Uterus (tissue), 3 donors: ENCODE measurements at regions not wholly inside any gene's neighbourhood (a gene's known extent, or its start where the extent isn't known, plus 50 kb on each side); places are given as distances from the start of the nearest gene placed in this dataset.
"Not testable (repeated sequence)": the region's sequence is repeated elsewhere in the genome, so short reads cannot be mapped to it uniquely, and the experiment has no call there.

ENCODE experiments used
- DNase-seq, 2 donors: peaks; one replicate each; pipeline ENCODE4 v3.0.0-alpha.2; 2019 to 2020
- H3K27ac ChIP-seq, 2 donors: fragments of 200-600 bp; sonication (generic); 1 replicate in 1 of 2; 2 replicates in 1 of 2; pipeline ENCODE4 v1.5.1; 2016 to 2018
- H3K27me3 ChIP-seq, 2 donors: fragments of 200-600 bp; sonication (generic); one replicate each; pipeline ENCODE4 v1.5.1; 2018 to 2019; ENCODE audit warnings: control low read depth in 1 of 2
- H3K36me3 ChIP-seq, 2 donors: fragments of 200-600 bp; sonication (generic); one replicate each; pipeline ENCODE4 v1.5.1; 2019; ENCODE audit warnings: control low read depth in 1 of 2
- H3K4me1 ChIP-seq, 2 donors: fragments of 200-600 bp; sonication (generic); one replicate each; pipeline ENCODE4 v1.5.1; 2018 to 2019; ENCODE audit warnings: control low read depth in 1 of 2
- H3K4me3 ChIP-seq, 2 donors: fragments of 200-600 bp; sonication (generic); 1 replicate in 1 of 2; 2 replicates in 1 of 2; pipeline ENCODE4 v1.5.1; 2018 to 2019; ENCODE audit warnings: mild to moderate bottlenecking in 1 of 2
- H3K9me3 ChIP-seq, 2 donors: fragments of 200-600 bp; sonication (generic); one replicate each; pipeline ENCODE4 v1.5.1; 2019; ENCODE audit warnings: control low read depth in 1 of 2
- POLR2A ChIP-seq, 2 donors: fragments of 450-650 bp; IDR thresholded peaks; one replicate each; pipeline ENCODE4 v1.6.1; 2016; ENCODE audit warnings: antibody characterized with exemption in 2 of 2, mild to moderate bottlenecking in 1 of 2, moderate library complexity in 1 of 2
- intact Hi-C: fragments of 100-400 bp; cut with DNase I; formaldehyde crosslinking; loops from one replicate; pipeline ENCODE4 v1.15.1; 2023; ENCODE audit warnings: low total_unique reads
- TF ChIP-seq, protein P1 (sequence below), 4 experiments: fragments of 200-600 bp in 2 of 4; fragments of 450-650 bp in 2 of 4; sonication (generic) in 2 of 4; IDR thresholded peaks; one replicate each; pipeline ENCODE4 v1.5.1; 2016 to 2019; ENCODE audit warnings: antibody characterized with exemption in 4 of 4, mild to moderate bottlenecking in 2 of 4, moderate library complexity in 1 of 4
- donor health status: DM: yes; HTN: yes; CAD: no.

DNA sequence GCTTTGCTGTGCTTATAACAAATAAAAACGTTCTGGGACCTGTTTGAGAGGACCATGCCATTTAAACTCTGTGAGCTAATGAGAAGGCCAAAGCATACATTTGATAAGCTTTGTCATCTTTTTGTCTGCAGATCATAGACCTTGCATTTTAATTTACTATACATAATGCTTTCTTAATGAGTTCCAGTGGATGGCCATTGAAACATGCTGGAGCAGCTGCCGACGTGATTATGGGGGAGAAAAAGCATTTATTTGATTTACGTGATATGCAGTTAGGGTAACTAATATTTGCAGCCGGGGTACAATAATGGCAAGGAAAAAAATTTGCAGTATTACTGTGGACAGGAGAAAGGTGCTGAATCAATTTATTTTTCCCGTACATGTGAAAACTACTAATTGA is 240.2 kb downstream of the FAT3 start:
- intact Hi-C loops, result no loop called here

GRCh38 chr11:92465410-92465809 is 240.8 kb downstream of the FAT3 start:
- DNase-seq, H3K36me3 ChIP-seq, intact Hi-C loops, H3K27me3 ChIP-seq, H3K4me3 ChIP-seq, H3K4me1 ChIP-seq, H3K27ac ChIP-seq, H3K9me3 ChIP-seq: not testable (repeated sequence)

More for the DNA sequence above, 240.2 kb downstream of the FAT3 start:
- no peaks in the 10 kb centered on the region for H3K36me3 ChIP-seq
- TF ChIP-seq, protein P1, sequence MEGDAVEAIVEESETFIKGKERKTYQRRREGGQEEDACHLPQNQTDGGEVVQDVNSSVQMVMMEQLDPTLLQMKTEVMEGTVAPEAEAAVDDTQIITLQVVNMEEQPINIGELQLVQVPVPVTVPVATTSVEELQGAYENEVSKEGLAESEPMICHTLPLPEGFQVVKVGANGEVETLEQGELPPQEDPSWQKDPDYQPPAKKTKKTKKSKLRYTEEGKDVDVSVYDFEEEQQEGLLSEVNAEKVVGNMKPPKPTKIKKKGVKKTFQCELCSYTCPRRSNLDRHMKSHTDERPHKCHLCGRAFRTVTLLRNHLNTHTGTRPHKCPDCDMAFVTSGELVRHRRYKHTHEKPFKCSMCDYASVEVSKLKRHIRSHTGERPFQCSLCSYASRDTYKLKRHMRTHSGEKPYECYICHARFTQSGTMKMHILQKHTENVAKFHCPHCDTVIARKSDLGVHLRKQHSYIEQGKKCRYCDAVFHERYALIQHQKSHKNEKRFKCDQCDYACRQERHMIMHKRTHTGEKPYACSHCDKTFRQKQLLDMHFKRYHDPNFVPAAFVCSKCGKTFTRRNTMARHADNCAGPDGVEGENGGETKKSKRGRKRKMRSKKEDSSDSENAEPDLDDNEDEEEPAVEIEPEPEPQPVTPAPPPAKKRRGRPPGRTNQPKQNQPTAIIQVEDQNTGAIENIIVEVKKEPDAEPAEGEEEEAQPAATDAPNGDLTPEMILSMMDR (IDR thresholded peaks at IDR 0.05), result no peak
- TF ChIP-seq POLR2A (IDR thresholded peaks at IDR 0.05), result no peak
- H3K27me3 ChIP-seq, result no peaks in the 10 kb centered on the region
- H3K27ac ChIP-seq, result no peak overlapping the region
- H3K9me3 ChIP-seq, result no peaks in the 10 kb centered on the region
- DNase-seq, result no peak
- no peak overlapping the region for H3K4me3 ChIP-seq
- H3K4me1 ChIP-seq, result no peaks in the 10 kb centered on the region

DNA sequence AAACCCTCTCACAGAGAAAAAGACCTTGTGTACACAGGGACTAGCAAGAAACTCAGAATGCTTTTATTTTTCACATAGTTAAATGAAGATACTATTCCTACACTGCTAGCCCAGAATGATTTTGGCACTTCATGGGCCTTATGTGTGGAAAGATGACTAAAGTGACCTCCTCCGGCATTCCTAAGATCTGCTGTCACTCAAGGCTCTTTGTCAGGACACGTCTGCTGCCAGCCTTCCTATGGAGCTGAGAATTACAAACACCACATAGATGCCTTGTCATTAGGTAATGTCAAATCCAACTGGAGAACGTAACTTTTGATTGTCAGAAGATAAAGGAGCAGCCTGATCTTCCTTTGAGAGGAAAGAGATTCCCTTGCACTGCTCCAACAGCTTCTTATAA is 249.1 kb downstream of the FAT3 start:
- Histone ChIP-seq H3K36me3 (no peaks in the 10 kb centered on the region), H3K27me3 (no peaks in the 10 kb centered on the region), H3K4me1 (no peaks in the 10 kb centered on the region), H3K9me3 (no peaks in the 10 kb centered on the region), H3K27ac (no peak overlapping the region), H3K4me3 (no peak overlapping the region)
- intact Hi-C loops, result no loop called here
- TF ChIP-seq, protein P1 (IDR thresholded peaks at IDR 0.05), result no peak
- no peak for TF ChIP-seq POLR2A (IDR thresholded peaks at IDR 0.05)
- no peak for DNase-seq

DNA sequence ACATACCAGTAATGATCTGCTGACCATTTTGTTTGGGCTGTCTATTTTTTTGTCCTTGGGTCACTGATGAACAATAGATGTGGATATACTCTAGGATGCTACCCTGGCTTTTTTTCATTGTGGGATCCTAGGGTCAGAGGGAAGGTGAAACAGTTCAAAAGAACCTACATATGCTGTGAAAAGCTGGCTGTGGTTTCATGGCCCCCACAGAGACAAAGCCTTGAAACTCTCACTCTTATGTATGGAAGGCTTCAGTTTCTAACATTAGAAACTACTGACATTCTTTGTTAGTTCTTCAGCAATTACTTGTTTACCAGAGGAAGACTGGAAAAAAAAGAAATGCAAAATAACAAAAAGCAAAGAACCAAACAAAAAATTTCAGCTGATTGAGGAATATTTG is 250.7 kb downstream of the FAT3 start:
- intact Hi-C loops, result no loop called here
- TF ChIP-seq, protein P1 (IDR thresholded peaks at IDR 0.05), result no peak
- Histone ChIP-seq H3K9me3 (no peaks in the 10 kb centered on the region), H3K4me3 (no peak overlapping the region), H3K27ac (no peak overlapping the region), H3K4me1 (no peaks in the 10 kb centered on the region), H3K36me3 (no peaks in the 10 kb centered on the region), H3K27me3 (no peaks in the 10 kb centered on the region)
- DNase-seq, result no peak

GRCh38 chr11:92475819-92476218 is 251.2 kb downstream of the FAT3 start:
- Histone ChIP-seq H3K4me3 (no peak overlapping the region), H3K36me3 (no peaks in the 10 kb centered on the region), H3K9me3 (no peaks in the 10 kb centered on the region), H3K4me1 (no peaks in the 10 kb centered on the region), H3K27me3 (no peaks in the 10 kb centered on the region), H3K27ac (no peak overlapping the region)
- no peak for DNase-seq
- no peak for TF ChIP-seq POLR2A (IDR thresholded peaks at IDR 0.05)
- TF ChIP-seq, protein P1 (IDR thresholded peaks at IDR 0.05), result no peak
- intact Hi-C loops, result no loop called here

DNA sequence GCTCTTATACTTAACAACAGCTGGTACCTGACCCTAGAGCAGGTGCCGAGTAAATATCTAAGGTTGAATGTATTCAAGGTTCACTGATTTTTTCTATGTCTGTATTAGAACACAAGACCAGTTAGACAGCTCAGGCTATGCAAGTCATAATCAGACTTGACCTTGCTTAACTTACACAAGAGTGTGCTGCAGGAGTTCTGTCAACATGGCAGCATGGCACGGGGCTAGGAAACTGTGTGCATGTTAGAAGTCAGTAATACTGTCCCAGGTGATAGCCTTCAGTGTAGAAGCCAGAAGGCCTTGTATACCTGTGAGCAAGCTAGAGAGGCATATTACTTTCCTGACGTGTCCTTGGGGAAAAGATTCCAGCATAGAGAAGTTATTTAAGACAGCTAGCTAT is 253.1 kb downstream of the FAT3 start:
- no peaks in the 10 kb centered on the region for H3K9me3 ChIP-seq
- H3K4me1 ChIP-seq, result no peaks in the 10 kb centered on the region
- no peak overlapping the region for H3K4me3 ChIP-seq
- DNase-seq, result no peak
- intact Hi-C loops, result no loop called here
- no peaks in the 10 kb centered on the region for H3K36me3 ChIP-seq
- no peaks in the 10 kb centered on the region for H3K27me3 ChIP-seq
- no peak overlapping the region for H3K27ac ChIP-seq
- TF ChIP-seq POLR2A (IDR thresholded peaks at IDR 0.05), result no peak
- TF ChIP-seq, protein P1 (IDR thresholded peaks at IDR 0.05), result no peak
